CMK (cell line): ENCODE measurements at regions not wholly inside any gene's neighbourhood (a gene's known extent, or its start where the extent isn't known, plus 50 kb on each side); places are given as distances from the start of the nearest gene placed in this dataset.
"Not testable (repeated sequence)": the region's sequence is repeated elsewhere in the genome, so short reads cannot be mapped to it uniquely, and the experiment has no call there.

Experiments
- DNase-seq: peaks from one replicate; pipeline ENCODE4 v3.0.0-alpha.2; 2010; ENCODE audit warnings: low read depth

- no peak for DNase-seq
Measured at GRCh38 chr16:64724339-64724738, 397.5 kb downstream of the CDH11 start.

- no peak for DNase-seq
Measured at GRCh38 chr16:64718486-64718885, 403.4 kb downstream of the CDH11 start.

GRCh38 chr16:64717871-64718270 lies 404.0 kb downstream of the CDH11 start:
- DNase-seq = no peak

- no peak for DNase-seq
Measured at GRCh38 chr16:64715624-64716023, 406.2 kb downstream of the CDH11 start.

GRCh38 chr16:64712026-64712425 lies 409.8 kb downstream of the CDH11 start:
- no peak for DNase-seq

- no peak for DNase-seq
Measured at GRCh38 chr16:64711596-64711995, 410.3 kb downstream of the CDH11 start.

GRCh38 chr16:64711026-64711425 lies 410.8 kb downstream of the CDH11 start:
- DNase-seq = no peak

GRCh38 chr16:64705443-64705842 lies 416.4 kb downstream of the CDH11 start:
- no peak for DNase-seq

- DNase-seq = no peak
Measured at GRCh38 chr16:64704386-64704785, 417.5 kb downstream of the CDH11 start.

- DNase-seq = no peak
Measured at GRCh38 chr16:64702415-64702814, 419.4 kb downstream of the CDH11 start.

- no peak for DNase-seq
Measured at GRCh38 chr16:64700628-64701027, 421.2 kb downstream of the CDH11 start.

GRCh38 chr16:64696866-64697265 lies 425.0 kb downstream of the CDH11 start:
- no peak for DNase-seq

- DNase-seq = no peak
Measured at GRCh38 chr16:64695684-64696083, 426.2 kb downstream of the CDH11 start.

GRCh38 chr16:64693946-64694345 lies 427.9 kb downstream of the CDH11 start:
- no peak for DNase-seq

- DNase-seq = no peak
Measured at GRCh38 chr16:64687786-64688185, 434.1 kb downstream of the CDH11 start.

GRCh38 chr16:64687123-64687522 lies 434.7 kb downstream of the CDH11 start:
- no peak for DNase-seq

- DNase-seq = no peak
Measured at GRCh38 chr16:64679976-64680690, 441.7 kb downstream of the CDH11 start.

- no peak for DNase-seq
Measured at GRCh38 chr16:64669573-64669972, 452.3 kb downstream of the CDH11 start.

GRCh38 chr16:64667334-64667877 lies 454.5 kb downstream of the CDH11 start:
- no peak for DNase-seq

GRCh38 chr16:64662312-64662711 lies 459.6 kb downstream of the CDH11 start:
- not testable (repeated sequence) for DNase-seq

GRCh38 chr16:64659866-64660265 lies 462.0 kb downstream of the CDH11 start:
- DNase-seq = no peak

GRCh38 chr16:64657316-64658011 lies 464.4 kb downstream of the CDH11 start:
- DNase-seq = no peak

- DNase-seq = no peak
Measured at GRCh38 chr16:64656471-64656870, 465.4 kb downstream of the CDH11 start.
